ENCODE measurements at regions not wholly inside any gene's neighbourhood (a gene's known extent, or its start where the extent isn't known, plus 50 kb on each side); places are given as distances from the start of the nearest gene placed in this dataset.

- no peak overlapping the region for H3K4me3 ChIP-seq (ENCODE audit: low read depth, low read length)
- DNase-seq (ENCODE audit: low read depth): no peak
- TF ChIP-seq CTCF (IDR thresholded peaks at IDR 0.05; ENCODE audit: insufficient read depth, low read length): no peak
Observed at GRCh38 chr3:148092624-148093347, 604.9 kb upstream of the AGTR1 start.

GRCh38 chr3:148093753-148094152 lies 604.0 kb upstream of the AGTR1 start:
- no peak for TF ChIP-seq CTCF (IDR thresholded peaks at IDR 0.05; ENCODE audit: insufficient read depth, low read length)
- H3K4me3 ChIP-seq (ENCODE audit: low read depth, low read length): no peak overlapping the region
- DNase-seq (ENCODE audit: low read depth): no peak

- DNase-seq (ENCODE audit: low read depth): no peak
- no peak for TF ChIP-seq CTCF (IDR thresholded peaks at IDR 0.05; ENCODE audit: insufficient read depth, low read length)
- no peak overlapping the region for H3K4me3 ChIP-seq (ENCODE audit: low read depth, low read length)
Observed at GRCh38 chr3:148095962-148096361, 601.7 kb upstream of the AGTR1 start.

GRCh38 chr3:148100476-148100875 lies 597.2 kb upstream of the AGTR1 start:
- H3K4me3 ChIP-seq (ENCODE audit: low read depth, low read length): no peak overlapping the region
- no peak for DNase-seq (ENCODE audit: low read depth)
- no peak for TF ChIP-seq CTCF (IDR thresholded peaks at IDR 0.05; ENCODE audit: insufficient read depth, low read length)

- peak; percentile 31 for DNase-seq (ENCODE audit: low read depth)
- no peak for TF ChIP-seq CTCF (IDR thresholded peaks at IDR 0.05; ENCODE audit: insufficient read depth, low read length)
Observed at GRCh38 chr3:148101061-148101460, 596.6 kb upstream of the AGTR1 start.

GRCh38 chr3:148102156-148102555 lies 595.5 kb upstream of the AGTR1 start:
- DNase-seq (ENCODE audit: low read depth): no peak
- TF ChIP-seq CTCF (IDR thresholded peaks at IDR 0.05; ENCODE audit: insufficient read depth, low read length): no peak
- H3K4me3 ChIP-seq (ENCODE audit: low read depth, low read length): no peak overlapping the region

More at GRCh38 chr3:148101061-148101460, 596.6 kb upstream of the AGTR1 start:
- H3K4me3 ChIP-seq (ENCODE audit: low read depth, low read length): no peak overlapping the region

GRCh38 chr3:148106062-148106461 lies 591.6 kb upstream of the AGTR1 start:
- peak; percentile 43 for DNase-seq (ENCODE audit: low read depth)
- no peak for TF ChIP-seq CTCF (IDR thresholded peaks at IDR 0.05; ENCODE audit: insufficient read depth, low read length)
- no peak overlapping the region for H3K4me3 ChIP-seq (ENCODE audit: low read depth, low read length)

Measured in fibroblast of the aortic adventitia (primary cell).